OCI-LY3 (cell line): ENCODE measurements at regions not wholly inside any gene's neighbourhood (a gene's known extent, or its start where the extent isn't known, plus 50 kb on each side); places are given as distances from the start of the nearest gene placed in this dataset.

ENCODE experiments used
- EZH2phosphoT487 ChIP-seq: fragments of 200-600 bp; shearing (Covaris generic); IDR thresholded peaks from 2 replicates; pipeline ENCODE4 v1.6.1; 2018; ENCODE audit warnings: antibody characterized with exemption, mixed run types, low read depth
- TF ChIP-seq, protein P1 (sequence below): fragments of 200-600, 300-600 bp; sonication (generic); IDR thresholded peaks from 2 replicates; pipeline ENCODE4 v1.5.1; 2014; ENCODE audit warnings: antibody characterized with exemption, low read length, low read depth

DNA sequence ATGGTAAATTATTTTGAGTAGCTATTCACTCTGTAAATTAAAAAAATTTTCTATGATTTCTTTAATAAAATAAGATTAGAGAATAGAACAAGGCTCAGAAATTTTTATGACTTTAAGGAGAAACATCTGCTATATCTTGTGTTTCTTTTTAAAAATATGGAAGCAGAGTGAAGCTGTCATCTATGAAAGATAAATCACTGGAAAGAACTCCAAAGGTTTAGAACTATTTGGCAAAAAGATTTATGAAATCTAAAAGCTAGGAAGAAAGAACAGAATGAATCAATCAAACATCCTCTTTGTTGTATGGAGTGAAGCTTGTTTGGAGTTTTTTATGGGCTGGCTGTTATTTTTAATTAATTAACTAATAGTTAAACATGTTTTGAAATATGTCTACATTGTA is 89.8 kb upstream of the ACTBL2 start:
- TF ChIP-seq, protein P1, sequence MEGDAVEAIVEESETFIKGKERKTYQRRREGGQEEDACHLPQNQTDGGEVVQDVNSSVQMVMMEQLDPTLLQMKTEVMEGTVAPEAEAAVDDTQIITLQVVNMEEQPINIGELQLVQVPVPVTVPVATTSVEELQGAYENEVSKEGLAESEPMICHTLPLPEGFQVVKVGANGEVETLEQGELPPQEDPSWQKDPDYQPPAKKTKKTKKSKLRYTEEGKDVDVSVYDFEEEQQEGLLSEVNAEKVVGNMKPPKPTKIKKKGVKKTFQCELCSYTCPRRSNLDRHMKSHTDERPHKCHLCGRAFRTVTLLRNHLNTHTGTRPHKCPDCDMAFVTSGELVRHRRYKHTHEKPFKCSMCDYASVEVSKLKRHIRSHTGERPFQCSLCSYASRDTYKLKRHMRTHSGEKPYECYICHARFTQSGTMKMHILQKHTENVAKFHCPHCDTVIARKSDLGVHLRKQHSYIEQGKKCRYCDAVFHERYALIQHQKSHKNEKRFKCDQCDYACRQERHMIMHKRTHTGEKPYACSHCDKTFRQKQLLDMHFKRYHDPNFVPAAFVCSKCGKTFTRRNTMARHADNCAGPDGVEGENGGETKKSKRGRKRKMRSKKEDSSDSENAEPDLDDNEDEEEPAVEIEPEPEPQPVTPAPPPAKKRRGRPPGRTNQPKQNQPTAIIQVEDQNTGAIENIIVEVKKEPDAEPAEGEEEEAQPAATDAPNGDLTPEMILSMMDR = no peak
- TF ChIP-seq EZH2phosphoT487 = no peak
